Loucy (cell line): ENCODE measurements at regions not wholly inside any gene's neighbourhood (a gene's known extent, or its start where the extent isn't known, plus 50 kb on each side); places are given as distances from the start of the nearest gene placed in this dataset.

Experiments
- H2AFZ ChIP-seq: fragments of 200-600 bp; sonication (generic); 2 replicates; pipeline ENCODE4 v1.6.0; 2016; ENCODE audit warnings: antibody characterized with exemption, mild to moderate bottlenecking, low read length, moderate library complexity
- H3F3A ChIP-seq: fragments of 200-600 bp; 2 replicates; pipeline ENCODE4 v1.6.0; 2016; ENCODE audit warnings: antibody characterized with exemption, low read depth, mild to moderate bottlenecking
- H3K27me3 ChIP-seq: fragments of 200-600 bp; sonication (generic); 2 replicates; pipeline ENCODE4 v1.6.1; 2014; ENCODE audit warnings: low read length, mild to moderate bottlenecking; ENCODE audit not compliant: insufficient read depth, poor library complexity, severe bottlenecking
- H3K36me3 ChIP-seq: fragments of 200-600 bp; sonication (generic); 2 replicates; pipeline ENCODE4 v1.6.1; 2016; ENCODE audit warnings: low read length; ENCODE audit not compliant: insufficient read depth
- H3K4me1 ChIP-seq: fragments of 200-600 bp; sonication (generic); 2 replicates; pipeline ENCODE4 v1.5.1; 2014; ENCODE audit warnings: low read length, mild to moderate bottlenecking; ENCODE audit not compliant: insufficient read depth, poor library complexity, severe bottlenecking
- H3K4me2 ChIP-seq: fragments of 200-600 bp; sonication (generic); 2 replicates; pipeline ENCODE4 v1.6.0; 2014; ENCODE audit warnings: antibody characterized with exemption, low read length, low read depth, mild to moderate bottlenecking; ENCODE audit not compliant: poor library complexity, severe bottlenecking
- H3K4me3 ChIP-seq: fragments of 200-600 bp; sonication (generic); 2 replicates; pipeline ENCODE4 v1.5.1; 2014; ENCODE audit warnings: low read length, mild to moderate bottlenecking, mixed read lengths; ENCODE audit not compliant: poor library complexity, severe bottlenecking
- H3K79me2 ChIP-seq: fragments of 200-600 bp; sonication (generic); 2 replicates; pipeline ENCODE4 v1.6.1; 2014; ENCODE audit warnings: low read length; ENCODE audit not compliant: insufficient read depth
- H3K9ac ChIP-seq: fragments of 200-600 bp; sonication (generic); 2 replicates; pipeline ENCODE4 v1.6.0; 2014; ENCODE audit warnings: mild to moderate bottlenecking, low read depth, low read length, moderate library complexity; ENCODE audit not compliant: poor library complexity, severe bottlenecking
- H3K9me2 ChIP-seq: fragments of 200-600 bp; sonication (generic); replicated peaks from 2 replicates; pipeline ENCODE4 v1.6.1; 2016; ENCODE audit warnings: low read depth, low read length, mixed read lengths
- H3K9me3 ChIP-seq: fragments of 200-600 bp; sonication (generic); 2 replicates; pipeline ENCODE4 v1.6.1; 2014; ENCODE audit warnings: mild to moderate bottlenecking, antibody characterized with exemption, low read length, low read depth; ENCODE audit not compliant: insufficient read depth
- H4K20me1 ChIP-seq: fragments of 200-600 bp; sonication (generic); 2 replicates; pipeline ENCODE4 v1.6.0; 2014; ENCODE audit warnings: antibody characterized with exemption, low read length, mild to moderate bottlenecking; ENCODE audit not compliant: insufficient read depth, poor library complexity, severe bottlenecking
- CTCF ChIP-seq: fragments of 200-600 bp; sonication (generic); conservative IDR thresholded peaks from 2 replicates; pipeline ENCODE4 v1.5.1; 2014; ENCODE audit warnings: mild to moderate bottlenecking, antibody characterized with exemption, low read length
- EZH2phosphoT487 ChIP-seq: fragments of 200-600 bp; IDR thresholded peaks from 2 replicates; pipeline ENCODE4 v1.6.1; 2018; ENCODE audit warnings: antibody characterized with exemption, mild to moderate bottlenecking, moderate library complexity, borderline replicate concordance

GRCh38 chr7:115694424-115694823, 336.1 kb downstream of the TFEC start:
- H3K4me3 ChIP-seq = no peak overlapping the region
- no peaks in the 10 kb centered on the region for H3F3A ChIP-seq
- no peak overlapping the region for H3K4me2 ChIP-seq
- no peak overlapping the region for H2AFZ ChIP-seq
- no peaks in the 10 kb centered on the region for H3K9me3 ChIP-seq
- no peaks in the 10 kb centered on the region for H3K79me2 ChIP-seq
- H3K9me2 ChIP-seq = no peaks in the 10 kb centered on the region
- H3K27me3 ChIP-seq = no peaks in the 10 kb centered on the region
- H4K20me1 ChIP-seq = no peaks in the 10 kb centered on the region
- H3K36me3 ChIP-seq = no peaks in the 10 kb centered on the region
- no peaks in the 10 kb centered on the region for H3K4me1 ChIP-seq
- no peak for TF ChIP-seq CTCF
- TF ChIP-seq EZH2phosphoT487 = no peak
- no peak overlapping the region for H3K9ac ChIP-seq

- no peaks in the 10 kb centered on the region for H3K36me3 ChIP-seq
- TF ChIP-seq EZH2phosphoT487 (no peak), CTCF (no peak)
- no peak overlapping the region for H3K9ac ChIP-seq
- H3K79me2 ChIP-seq = no peaks in the 10 kb centered on the region
- no peaks in the 10 kb centered on the region for H3K9me3 ChIP-seq
- no peaks in the 10 kb centered on the region for H4K20me1 ChIP-seq
- H3K9me2 ChIP-seq = no peaks in the 10 kb centered on the region
- no peaks in the 10 kb centered on the region for H3F3A ChIP-seq
- no peaks in the 10 kb centered on the region for H3K4me1 ChIP-seq
- no peaks in the 10 kb centered on the region for H3K27me3 ChIP-seq
- H3K4me3 ChIP-seq = no peak overlapping the region
- no peak overlapping the region for H3K4me2 ChIP-seq
- H2AFZ ChIP-seq = no peak overlapping the region
Measured at GRCh38 chr7:115693779-115694178, 336.8 kb downstream of the TFEC start.

GRCh38 chr7:115689941-115690340, 340.6 kb downstream of the TFEC start:
- Histone ChIP-seq H3K4me3 (no peak overlapping the region), H3K79me2 (no peaks in the 10 kb centered on the region), H3K9me2 (no peaks in the 10 kb centered on the region), H2AFZ (no peak overlapping the region), H3K9me3 (no peaks in the 10 kb centered on the region), H3K36me3 (no peaks in the 10 kb centered on the region), H3K4me1 (no peaks in the 10 kb centered on the region), H3K4me2 (no peak overlapping the region), H3K9ac (no peak overlapping the region), H3F3A (no peaks in the 10 kb centered on the region; the same call in 1 of the 2 replicates), H4K20me1 (no peaks in the 10 kb centered on the region), H3K27me3 (no peaks in the 10 kb centered on the region)
- TF ChIP-seq CTCF (no peak), EZH2phosphoT487 (no peak)
